Progenitor cell of endocrine pancreas (in vitro differentiated cells): ENCODE measurements at regions not wholly inside any gene's neighbourhood (a gene's known extent, or its start where the extent isn't known, plus 50 kb on each side); places are given as distances from the start of the nearest gene placed in this dataset.
A peak's percentile ranks its signal among the peaks of the same experiment; 100 is the strongest.

Experiments used
- DNase-seq: peaks from one replicate; pipeline ENCODE4 v3.0.0; 2021; ENCODE audit warnings: low spot score; ENCODE audit not compliant: unreplicated experiment
- H3K27ac Mint-ChIP-seq: 2 replicates; pipeline ENCODE4 v1.8.0; 2021; ENCODE audit warnings: mild to moderate bottlenecking, moderate library complexity, mixed read lengths
- H3K27me3 Mint-ChIP-seq: 2 replicates; pipeline ENCODE4 v1.8.0; 2021; ENCODE audit warnings: mixed read lengths
- H3K36me3 Mint-ChIP-seq: 2 replicates; pipeline ENCODE4 v1.8.0; 2022; ENCODE audit warnings: mixed read lengths; ENCODE audit not compliant: insufficient read depth
- H3K4me1 Mint-ChIP-seq: 2 replicates; pipeline ENCODE4 v1.8.0; 2021; ENCODE audit warnings: low read depth, mixed read lengths
- H3K4me3 Mint-ChIP-seq: 2 replicates; pipeline ENCODE4 v1.8.0; 2021; ENCODE audit warnings: low read depth, mild to moderate bottlenecking, moderate library complexity, mixed read lengths
- H3K9me3 Mint-ChIP-seq: 2 replicates; pipeline ENCODE4 v1.8.0; 2021; ENCODE audit warnings: low read depth, mixed read lengths
- CTCF ChIP-seq: fragments of 200-600 bp; sonication (generic); IDR thresholded peaks from one replicate; pipeline ENCODE4 v1.5.0; 2021; ENCODE audit warnings: antibody characterized with exemption, mild to moderate bottlenecking; ENCODE audit not compliant: unreplicated experiment

- TF ChIP-seq CTCF = no peak
- Mint-ChIP-seq H3K4me1 (no peaks in the 10 kb centered on the region), H3K9me3 (peaks cover 22% of the 10 kb centered on the region), H3K36me3 (no peaks in the 10 kb centered on the region), H3K27me3 (no peaks in the 10 kb centered on the region), H3K4me3 (no peak overlapping the region), H3K27ac (no peak overlapping the region)
- DNase-seq = no peak
These were observed 325.1 kb downstream of the BRINP2 start for GRCh38 chr1:177495878-177496277.

- H3K9me3 Mint-ChIP-seq = peaks cover 3% of the 10 kb centered on the region
- no peak overlapping the region for H3K27ac Mint-ChIP-seq
These were observed 320.0 kb downstream of the BRINP2 start for GRCh38 chr1:177490786-177491185.

GRCh38 chr1:177490036-177490639 is 319.4 kb downstream of the BRINP2 start:
- Mint-ChIP-seq H3K27me3 (no peaks in the 10 kb centered on the region), H3K4me3 (no peak overlapping the region), H3K9me3 (peaks cover 3% of the 10 kb centered on the region), H3K27ac (no peak overlapping the region), H3K36me3 (no peaks in the 10 kb centered on the region), H3K4me1 (peaks cover 2% of the 10 kb centered on the region)
- no peak for DNase-seq
- peak; percentile 14 for TF ChIP-seq CTCF

More at GRCh38 chr1:177490786-177491185, 320.0 kb downstream of the BRINP2 start:
- H3K36me3 Mint-ChIP-seq = no peaks in the 10 kb centered on the region
- no peak for DNase-seq
- no peak overlapping the region for H3K4me3 Mint-ChIP-seq
- H3K4me1 Mint-ChIP-seq = peaks cover 2% of the 10 kb centered on the region
- TF ChIP-seq CTCF = no peak
- no peaks in the 10 kb centered on the region for H3K27me3 Mint-ChIP-seq

- no peak overlapping the region for H3K4me3 Mint-ChIP-seq
- H3K27ac Mint-ChIP-seq = no peak overlapping the region
- TF ChIP-seq CTCF = no peak
- DNase-seq = no peak
- no peaks in the 10 kb centered on the region for H3K36me3 Mint-ChIP-seq
- peaks cover 2% of the 10 kb centered on the region for H3K4me1 Mint-ChIP-seq
- no peaks in the 10 kb centered on the region for H3K27me3 Mint-ChIP-seq
- peaks cover 3% of the 10 kb centered on the region for H3K9me3 Mint-ChIP-seq
These were observed 318.0 kb downstream of the BRINP2 start for GRCh38 chr1:177488722-177489121.

DNA sequence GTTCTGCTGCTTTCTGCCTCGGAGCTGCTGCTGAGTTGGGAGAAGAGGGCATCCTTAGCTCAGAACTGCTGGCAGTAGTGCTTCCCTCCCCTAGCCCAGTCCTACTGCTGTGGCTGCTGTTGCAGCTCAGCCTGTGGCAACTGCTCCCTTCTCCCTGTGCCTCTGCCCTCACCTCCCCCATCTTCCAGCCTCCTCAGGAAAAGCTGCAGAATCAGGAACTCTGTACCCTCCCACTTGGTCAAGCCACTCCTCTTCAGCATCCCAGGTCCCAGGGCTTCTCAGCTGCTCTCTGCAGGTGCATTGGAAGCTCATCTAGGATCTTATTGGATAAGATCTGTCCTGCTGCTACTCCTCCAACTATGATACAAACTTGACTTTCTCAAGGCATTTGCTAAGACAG is 316.7 kb downstream of the BRINP2 start:
- Mint-ChIP-seq H3K27ac (no peak overlapping the region), H3K4me1 (peaks cover 2% of the 10 kb centered on the region), H3K27me3 (no peaks in the 10 kb centered on the region), H3K4me3 (no peak overlapping the region), H3K9me3 (peaks cover 3% of the 10 kb centered on the region), H3K36me3 (no peaks in the 10 kb centered on the region)
- TF ChIP-seq CTCF = no peak
- no peak for DNase-seq
